Urinary bladder (tissue), 3 donors: ENCODE measurements at regions not wholly inside any gene's neighbourhood (a gene's known extent, or its start where the extent isn't known, plus 50 kb on each side); places are given as distances from the start of the nearest gene placed in this dataset.
"Not testable (repeated sequence)": the region's sequence is repeated elsewhere in the genome, so short reads cannot be mapped to it uniquely, and the experiment has no call there.

Experiments used
- DNase-seq: peaks from one replicate; pipeline ENCODE4 v3.0.0-alpha.2; 2015; ENCODE audit errors: extremely low spot score
- H3K27ac ChIP-seq: one replicate; pipeline ENCODE4 v1.5.1; 2013; ENCODE audit warnings: low read depth, mild to moderate bottlenecking, moderate library complexity
- H3K36me3 ChIP-seq: one replicate; pipeline ENCODE4 v1.6.1; 2013; ENCODE audit warnings: mild to moderate bottlenecking, moderate library complexity; ENCODE audit not compliant: insufficient read depth
- H3K4me1 ChIP-seq: one replicate; pipeline ENCODE4 v1.6.1; 2013; ENCODE audit warnings: mild to moderate bottlenecking, moderate library complexity; ENCODE audit not compliant: insufficient read depth
- H3K4me3 ChIP-seq: one replicate; pipeline ENCODE4 v1.5.1; 2013; ENCODE audit warnings: low read depth, low read length
- WGBS: extraction: QIAGEN DNeasy Blood & Tissue Kit; methylation state at CpG from one replicate; pipeline ENCODE4 v1.1.7; 2013; 5-methylcytosine and 5-hydroxymethylcytosine counted together
- donor health status: healthy with polysubstance abuse.
- donor health status: healthy.

DNA sequence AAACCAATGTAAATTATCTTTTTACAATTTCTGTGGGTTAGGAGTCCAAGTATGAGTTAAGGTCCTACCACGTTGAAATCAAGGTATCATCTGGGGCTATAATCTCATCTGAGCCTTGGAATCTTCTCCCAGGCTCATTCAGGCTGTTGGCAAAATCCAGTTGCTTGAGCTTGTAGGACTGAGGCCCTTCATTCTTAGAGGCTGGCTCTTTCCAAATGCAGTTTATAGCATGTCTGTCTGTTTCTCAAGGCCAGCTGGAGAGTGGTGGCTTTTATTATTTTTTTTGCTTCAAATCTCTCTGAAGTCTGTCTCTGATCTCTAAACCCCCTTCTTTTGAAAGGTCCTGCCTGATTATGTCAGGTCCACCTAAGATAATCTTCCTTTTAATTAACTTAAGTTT lies 177.2 kb upstream of the ASCC3 start:
- no peaks in the 10 kb centered on the region for H3K36me3 ChIP-seq
- no peak overlapping the region for H3K4me3 ChIP-seq
- 24% methylated on average over 1 of the region's 1 CpG for WGBS
- no peak for DNase-seq
- no peak overlapping the region for H3K27ac ChIP-seq
- no peaks in the 10 kb centered on the region for H3K4me1 ChIP-seq

DNA sequence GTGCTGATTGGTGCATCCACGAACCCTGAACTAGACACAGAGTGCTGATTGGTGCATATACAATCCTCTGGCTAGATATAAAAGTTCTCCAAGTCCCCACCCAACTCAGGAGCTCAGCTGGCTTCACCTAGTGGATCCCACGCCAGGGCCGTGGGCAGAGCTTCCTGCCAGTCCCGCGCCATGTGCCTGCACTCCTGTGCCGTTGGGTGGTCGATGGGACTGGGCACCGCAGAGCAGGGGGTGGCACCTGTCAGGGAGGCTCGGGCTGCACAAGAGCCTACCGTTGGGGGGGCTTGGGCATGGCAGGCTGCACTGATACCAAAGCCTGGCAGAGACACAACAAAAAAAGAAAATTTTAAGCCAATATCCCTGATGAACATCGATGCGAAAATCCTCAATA lies 185.4 kb upstream of the ASCC3 start:
- WGBS, result 94% methylated on average over 12 of the region's 12 CpGs
- H3K27ac ChIP-seq, result no peak overlapping the region
- no peak for DNase-seq

DNA sequence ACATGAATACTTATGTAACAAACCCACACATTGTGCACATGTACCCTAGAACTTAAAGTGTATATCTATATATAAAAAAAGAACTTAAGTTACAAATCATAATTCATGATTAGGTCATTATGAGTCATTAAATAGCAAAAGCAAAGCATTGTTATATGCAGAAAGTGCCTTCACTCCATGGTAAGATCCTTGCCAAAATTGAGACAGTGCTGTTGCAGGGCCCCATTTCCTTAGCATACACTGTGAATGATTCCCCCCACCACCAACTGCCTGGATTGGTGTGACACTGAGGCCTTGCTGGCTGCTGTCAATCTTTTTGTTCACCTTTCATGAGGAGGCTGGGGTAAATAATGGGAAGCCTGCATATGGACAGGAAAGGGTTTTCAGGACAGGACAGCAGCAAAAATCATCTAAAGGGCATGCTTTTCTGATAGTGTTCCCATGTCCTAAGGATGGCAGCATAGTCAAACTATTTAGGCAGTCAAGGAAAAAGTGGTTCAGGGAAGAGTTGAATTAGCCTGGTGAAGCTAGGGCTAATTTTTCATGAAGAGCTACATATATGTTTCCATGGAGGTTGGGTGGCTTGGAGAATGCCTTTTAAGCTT lies 188.2 kb upstream of the ASCC3 start:
- H3K4me3 ChIP-seq, result no peak overlapping the region
- DNase-seq, result no peak
- H3K27ac ChIP-seq, result no peak overlapping the region
- H3K4me1 ChIP-seq, result no peaks in the 10 kb centered on the region
- H3K36me3 ChIP-seq, result no peaks in the 10 kb centered on the region

More for the DNA sequence above, 185.4 kb upstream of the ASCC3 start:
- Histone ChIP-seq H3K4me3 (no peak overlapping the region), H3K36me3 (no peaks in the 10 kb centered on the region), H3K4me1 (no peaks in the 10 kb centered on the region)

- H3K4me3 ChIP-seq, result no peak overlapping the region
- WGBS, result 96% methylated on average over 23 of the region's 23 CpGs
- H3K27ac ChIP-seq, result no peak overlapping the region
- no peaks in the 10 kb centered on the region for H3K36me3 ChIP-seq
- no peaks in the 10 kb centered on the region for H3K4me1 ChIP-seq
- no peak for DNase-seq
Observed at GRCh38 chr6:101070044-101070608, 189.0 kb upstream of the ASCC3 start.

- Histone ChIP-seq H3K36me3 (no peaks in the 10 kb centered on the region), H3K27ac (no peak overlapping the region), H3K4me3 (no peak overlapping the region), H3K4me1 (no peaks in the 10 kb centered on the region)
- DNase-seq, result no peak
Observed at GRCh38 chr6:101077344-101077743, 196.2 kb upstream of the ASCC3 start.

DNA sequence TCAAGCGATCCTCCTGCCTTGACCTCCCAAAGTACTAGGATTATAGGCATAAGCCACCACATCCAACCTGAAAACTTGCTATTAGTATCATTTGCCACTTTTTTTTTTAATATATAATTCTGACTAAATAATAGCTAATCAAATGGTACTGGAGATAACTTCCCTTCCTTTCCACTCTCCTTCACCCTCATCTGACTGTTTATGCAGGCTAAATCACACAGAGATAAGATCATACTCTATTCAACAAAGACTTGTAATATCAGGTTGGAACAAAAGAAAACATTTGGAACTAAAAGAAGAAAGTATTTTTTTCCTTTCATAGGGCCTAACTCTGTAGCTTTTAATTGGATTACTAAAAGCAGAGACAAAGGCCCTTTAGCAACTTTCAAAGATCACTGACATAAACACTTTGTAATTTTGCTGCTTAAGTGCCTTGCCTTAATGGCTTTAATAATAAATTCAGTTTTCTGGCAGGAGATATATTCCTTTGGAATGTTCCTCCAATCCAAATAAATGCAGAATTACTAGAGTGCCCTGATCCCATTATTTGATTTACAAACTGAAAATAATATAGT lies 198.7 kb upstream of the ASCC3 start:
- H3K36me3 ChIP-seq, result no peaks in the 10 kb centered on the region
- WGBS, result 87% methylated on average over 1 of the region's 1 CpG
- no peak for DNase-seq
- H3K27ac ChIP-seq, result no peak overlapping the region
- H3K4me1 ChIP-seq, result no peaks in the 10 kb centered on the region
- no peak overlapping the region for H3K4me3 ChIP-seq

GRCh38 chr6:101080597-101080996 lies 199.5 kb upstream of the ASCC3 start:
- H3K36me3 ChIP-seq, result no peaks in the 10 kb centered on the region
- no peak for DNase-seq
- no peaks in the 10 kb centered on the region for H3K4me1 ChIP-seq
- no peak overlapping the region for H3K4me3 ChIP-seq
- H3K27ac ChIP-seq, result no peak overlapping the region
- 56% methylated on average over 2 of the region's 2 CpGs for WGBS

- DNase-seq, result no peak
- Histone ChIP-seq H3K36me3 (no peaks in the 10 kb centered on the region), H3K4me1 (no peaks in the 10 kb centered on the region), H3K4me3 (no peak overlapping the region), H3K27ac (no peak overlapping the region)
- WGBS, result 45% methylated on average over 3 of the region's 3 CpGs
Observed at GRCh38 chr6:101083533-101084175, 202.5 kb upstream of the ASCC3 start.

GRCh38 chr6:101085327-101085726 lies 204.2 kb upstream of the ASCC3 start:
- DNase-seq, result no peak
- Histone ChIP-seq H3K36me3 (no peaks in the 10 kb centered on the region), H3K4me1 (no peaks in the 10 kb centered on the region), H3K27ac (no peak overlapping the region), H3K4me3 (no peak overlapping the region)
- WGBS, result 21% methylated on average over 3 of the region's 3 CpGs

GRCh38 chr6:101086473-101086872 lies 205.3 kb upstream of the ASCC3 start:
- Histone ChIP-seq H3K36me3 (no peaks in the 10 kb centered on the region), H3K4me1 (no peaks in the 10 kb centered on the region), H3K27ac (no peak overlapping the region), H3K4me3 (no peak overlapping the region)
- 65% methylated on average over 1 of the region's 1 CpG for WGBS
- no peak for DNase-seq

- WGBS, result 29% methylated on average over 2 of the region's 2 CpGs
- H3K27ac ChIP-seq, result no peak overlapping the region
- H3K4me3 ChIP-seq, result no peak overlapping the region
- no peaks in the 10 kb centered on the region for H3K36me3 ChIP-seq
- no peaks in the 10 kb centered on the region for H3K4me1 ChIP-seq
- DNase-seq, result no peak
Observed at GRCh38 chr6:101088594-101088993, 207.5 kb upstream of the ASCC3 start.

- H3K4me3 ChIP-seq, result no peak overlapping the region
- no peak overlapping the region for H3K27ac ChIP-seq
- 79% methylated on average over 1 of the region's 1 CpG for WGBS
- no peaks in the 10 kb centered on the region for H3K36me3 ChIP-seq
- H3K4me1 ChIP-seq, result no peaks in the 10 kb centered on the region
- no peak for DNase-seq
Observed at GRCh38 chr6:101089640-101090039, 208.5 kb upstream of the ASCC3 start.

DNA sequence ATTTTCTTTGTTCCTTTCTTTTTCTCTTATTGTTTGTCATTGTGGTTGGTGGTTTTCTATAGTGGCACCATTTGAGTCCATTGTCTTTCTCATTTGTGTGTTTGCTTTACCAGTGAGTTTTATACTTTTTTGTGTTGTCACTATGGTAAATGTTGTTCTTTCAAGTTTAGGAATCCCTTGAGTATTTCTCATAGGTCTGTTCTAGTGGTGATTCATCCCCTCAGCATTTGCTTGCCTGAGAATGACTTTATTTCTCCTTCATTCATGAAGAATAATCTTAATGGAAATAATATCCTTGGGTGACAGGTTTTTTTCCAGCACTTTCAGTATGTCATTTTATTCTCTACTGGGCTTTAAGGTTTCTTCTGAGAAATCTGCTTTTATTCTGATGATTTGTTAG lies 209.2 kb upstream of the ASCC3 start:
- Histone ChIP-seq H3K4me3 (no peak overlapping the region), H3K27ac (no peak overlapping the region), H3K4me1 (no peaks in the 10 kb centered on the region), H3K36me3 (no peaks in the 10 kb centered on the region)
- DNase-seq, result no peak

DNA sequence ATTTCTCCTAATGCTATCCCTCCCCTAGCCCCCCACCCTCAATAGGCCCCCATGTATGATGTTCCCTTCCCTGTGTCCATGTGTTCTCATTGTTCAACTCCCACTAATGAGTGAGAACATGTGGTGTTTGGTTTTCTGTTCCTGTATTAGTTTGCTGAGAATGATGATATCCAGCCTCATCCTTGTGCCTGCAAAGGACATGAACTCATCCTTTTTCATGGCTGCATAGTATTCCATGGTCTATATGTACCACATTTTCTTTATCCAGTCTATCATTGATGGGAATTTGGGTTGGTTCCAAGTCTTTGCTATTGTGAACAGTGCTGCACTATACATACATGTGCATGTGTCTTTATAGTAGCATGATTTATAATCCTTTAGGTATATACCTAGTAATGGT lies 217.5 kb upstream of the ASCC3 start:
- not testable (repeated sequence) for H3K36me3 ChIP-seq, H3K4me3 ChIP-seq, H3K4me1 ChIP-seq, H3K27ac ChIP-seq, DNase-seq
